GM03348 (cell line): ENCODE measurements at regions not wholly inside any gene's neighbourhood (a gene's known extent, or its start where the extent isn't known, plus 50 kb on each side); places are given as distances from the start of the nearest gene placed in this dataset.

Experiments used
- DNase-seq: peaks from one replicate; pipeline ENCODE4 v3.0.0; 2012; ENCODE audit warnings: low spot score

DNA sequence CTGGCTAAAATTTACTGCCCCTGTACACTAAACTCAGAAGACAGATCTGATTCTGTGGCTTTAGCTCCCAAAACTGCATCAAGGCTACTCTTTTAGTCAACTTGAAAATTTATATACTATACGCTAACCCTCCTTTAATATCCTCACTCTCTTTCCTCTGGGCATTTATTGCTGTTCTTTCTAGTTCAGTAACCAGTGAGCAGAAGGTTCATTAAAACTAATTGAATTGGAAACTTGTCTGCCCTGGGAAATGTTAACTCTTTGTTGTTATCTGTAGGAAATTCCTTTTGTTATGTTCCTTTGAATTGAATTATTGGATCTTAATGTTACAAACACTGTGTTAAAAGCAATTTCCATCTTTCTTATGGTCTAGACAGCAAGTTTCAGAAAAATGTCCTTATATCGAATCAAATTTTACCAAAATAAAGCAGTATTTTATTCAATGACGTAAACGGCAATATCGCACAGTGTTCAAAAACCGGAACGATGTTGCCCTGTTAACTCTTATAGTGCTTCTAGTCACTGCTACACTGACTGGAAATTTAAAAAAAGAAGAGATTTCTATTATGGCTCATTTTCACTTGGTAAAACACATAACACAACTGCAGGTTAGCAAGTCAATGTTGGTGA, 168.3 kb downstream of the NR4A2 start:
- DNase-seq: no peak

DNA sequence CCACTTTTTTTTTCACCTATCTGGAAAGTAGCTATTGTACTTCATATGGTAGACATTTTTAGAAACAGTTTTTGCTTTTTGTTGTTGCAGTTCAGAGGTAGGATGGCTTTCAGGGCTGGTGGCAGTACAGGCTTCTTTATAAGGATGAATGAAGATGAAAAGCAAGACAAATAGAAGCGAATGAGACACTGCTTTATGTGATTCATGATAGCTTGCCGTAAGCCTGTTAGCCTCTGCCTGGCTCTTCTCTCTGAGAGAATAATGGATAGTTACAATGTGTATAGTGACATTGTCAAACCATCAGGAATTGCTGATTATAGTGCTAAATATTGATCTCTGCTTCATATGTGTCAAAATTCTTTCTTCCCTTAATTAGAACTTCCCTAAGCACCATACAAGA, 173.7 kb downstream of the NR4A2 start:
- DNase-seq: no peak

- no peak for DNase-seq
Measured at GRCh38 chr2:156157670-156158069, 174.9 kb downstream of the NR4A2 start.

- DNase-seq: no peak
Measured at GRCh38 chr2:156156580-156156979, 175.9 kb downstream of the NR4A2 start.

DNA sequence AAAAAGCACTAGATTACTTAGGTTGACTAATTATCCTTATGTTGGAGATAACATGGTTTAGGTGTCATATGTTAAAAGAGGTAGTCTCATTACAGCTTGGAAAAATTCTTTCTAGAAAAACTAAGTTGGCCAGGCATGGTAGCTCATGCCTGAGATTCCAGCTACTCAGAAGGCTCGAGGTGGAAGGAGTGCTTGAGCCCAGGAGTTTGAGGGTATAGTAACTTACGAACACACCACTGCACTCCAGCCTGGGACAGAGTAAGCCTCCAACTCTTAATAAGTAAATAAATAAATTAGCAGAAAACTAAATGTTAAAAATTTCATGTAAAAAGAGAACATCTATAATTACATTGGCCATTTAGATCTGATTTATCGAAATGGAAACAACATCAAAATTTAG, 177.2 kb downstream of the NR4A2 start:
- no peak for DNase-seq

- no peak for DNase-seq
Measured at GRCh38 chr2:156151351-156151750, 181.2 kb downstream of the NR4A2 start.

DNA sequence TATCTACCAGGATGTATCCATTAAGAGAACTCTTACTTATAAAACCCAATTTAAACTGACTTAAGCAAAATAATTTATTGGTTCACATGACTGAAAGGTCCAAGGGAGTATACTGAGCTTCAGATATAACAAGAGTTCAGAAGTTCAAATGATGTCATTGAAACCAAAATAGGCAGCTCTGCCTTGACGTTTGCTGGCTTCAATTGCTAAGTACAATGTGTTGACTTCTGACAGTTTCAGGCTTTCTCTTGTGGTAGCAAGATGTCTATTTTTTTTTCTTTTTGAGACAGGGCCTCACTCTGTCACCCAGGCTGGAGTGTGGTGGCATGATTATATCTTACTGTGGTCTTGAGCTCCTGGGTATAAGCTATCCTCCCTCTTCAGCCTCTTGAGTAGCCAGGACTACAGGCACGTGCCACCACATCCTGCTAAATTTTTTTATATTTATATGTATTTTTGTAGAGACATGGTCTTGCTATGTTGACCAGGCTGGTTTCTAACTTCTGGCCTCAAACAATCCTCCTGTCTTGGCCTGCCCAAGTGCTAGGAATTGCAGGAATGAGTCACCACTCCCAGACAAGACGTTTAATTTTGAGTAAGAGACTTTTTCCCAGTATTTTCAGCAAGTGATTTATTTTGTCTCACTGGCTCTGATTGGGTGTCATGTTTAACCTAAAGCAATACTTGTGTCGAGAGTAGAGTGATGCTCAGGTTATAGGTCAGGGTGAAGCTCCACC, 184.8 kb downstream of the NR4A2 start:
- no peak for DNase-seq

GRCh38 chr2:156145976-156146375, 186.5 kb downstream of the NR4A2 start:
- no peak for DNase-seq

DNA sequence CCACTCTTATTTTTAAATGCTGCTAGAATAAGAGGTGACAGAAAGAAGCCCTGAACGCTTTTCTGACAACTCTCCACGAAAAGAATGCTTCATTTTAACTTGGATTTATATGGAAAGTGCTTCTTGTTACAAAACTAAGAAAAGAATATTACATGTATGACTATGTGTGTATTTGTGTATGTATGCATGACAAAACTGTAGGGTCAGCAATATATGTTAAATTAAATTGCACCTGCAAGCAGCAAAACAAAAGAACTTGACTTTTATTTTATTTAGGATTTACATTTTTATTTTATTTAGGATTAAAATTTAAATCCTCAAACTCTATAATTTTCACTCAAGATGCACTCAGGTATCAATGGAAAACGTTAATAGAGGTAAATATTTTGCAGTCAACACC, 187.1 kb downstream of the NR4A2 start:
- DNase-seq: no peak

DNA sequence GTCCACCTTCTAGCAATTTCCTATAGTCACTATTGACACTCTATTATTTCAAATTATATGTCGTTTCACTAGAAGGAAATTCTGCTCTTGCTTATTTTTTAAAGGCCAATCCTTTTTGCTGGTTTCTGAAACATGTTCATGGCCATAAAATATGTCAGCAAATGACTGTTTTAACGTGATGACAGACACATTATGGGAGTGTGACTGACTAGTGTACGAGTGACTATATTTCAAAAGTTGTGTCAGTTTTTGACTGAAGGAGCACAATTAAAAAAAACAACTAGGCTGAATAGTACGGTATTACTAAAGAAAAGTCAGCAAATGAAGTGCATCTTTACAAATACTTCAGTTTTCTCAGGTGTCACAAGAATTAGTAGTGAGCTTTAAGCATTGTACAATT, 196.0 kb downstream of the NR4A2 start:
- DNase-seq: no peak

DNA sequence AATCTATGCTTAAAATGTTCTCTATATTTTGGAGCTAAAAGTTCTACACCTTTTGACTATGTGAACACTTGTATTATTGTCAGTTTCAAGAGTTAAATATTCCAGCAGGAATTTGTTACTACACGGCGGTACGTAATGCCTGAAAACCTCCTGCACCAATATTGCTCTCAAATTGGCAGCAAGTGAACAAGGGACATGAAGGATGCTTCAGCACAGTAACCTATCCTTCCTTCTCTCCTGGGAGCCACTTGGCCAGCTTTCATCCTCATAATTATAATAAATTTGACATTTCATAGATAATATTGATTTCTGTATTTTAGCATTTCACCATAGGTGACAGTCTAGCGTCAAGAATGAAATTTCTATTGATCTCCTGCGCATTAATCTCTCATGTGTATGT, 197.6 kb downstream of the NR4A2 start:
- no peak for DNase-seq

- DNase-seq: no peak
Measured at GRCh38 chr2:156132941-156133340, 199.6 kb downstream of the NR4A2 start.

GRCh38 chr2:156132130-156132529, 200.4 kb downstream of the NR4A2 start:
- no peak for DNase-seq

GRCh38 chr2:156129227-156129626, 203.3 kb downstream of the NR4A2 start:
- DNase-seq: no peak

DNA sequence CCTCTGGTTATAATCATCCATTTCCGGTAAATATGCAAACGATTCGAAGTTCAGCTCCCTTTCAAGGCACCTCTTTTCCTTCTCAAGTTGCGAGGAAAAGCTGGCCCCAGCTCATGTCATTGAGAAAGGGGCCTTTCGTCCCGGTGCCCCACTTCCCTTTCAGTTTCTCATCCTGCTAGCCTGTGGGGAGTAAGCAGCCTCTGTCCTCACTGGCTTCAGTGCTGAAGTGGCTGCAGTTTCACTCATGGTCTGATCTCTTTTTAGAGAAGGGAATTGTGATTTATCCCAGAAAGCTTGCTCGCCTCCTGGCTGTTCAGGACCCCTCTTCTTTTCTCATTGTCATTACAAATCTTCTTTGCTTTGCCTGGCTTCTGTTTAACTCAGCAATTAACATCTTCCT, 207.5 kb downstream of the NR4A2 start:
- no peak for DNase-seq

GRCh38 chr2:156124458-156124857, 208.1 kb downstream of the NR4A2 start:
- no peak for DNase-seq

- no peak for DNase-seq
Measured at GRCh38 chr2:156118753-156119416, 213.6 kb downstream of the NR4A2 start.

DNA sequence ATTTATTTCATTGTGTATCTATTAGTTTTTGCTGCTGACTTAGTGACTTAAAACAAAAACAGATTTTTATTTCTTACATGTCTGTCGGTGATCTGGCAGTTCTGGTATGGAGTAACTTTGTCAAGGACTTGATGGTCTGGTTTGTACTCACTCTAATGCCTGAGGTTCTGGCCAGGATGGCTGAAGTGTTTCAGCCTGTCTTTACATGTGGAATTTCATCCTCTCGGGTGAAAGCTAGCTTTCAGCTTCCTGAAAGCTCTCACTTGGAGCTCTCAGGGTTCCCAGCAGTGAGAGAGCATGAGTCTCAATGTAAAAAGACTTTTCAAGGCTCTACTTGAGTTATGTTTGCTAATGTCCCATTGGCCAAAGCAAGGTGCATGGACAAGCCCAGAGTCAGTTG, 216.4 kb downstream of the NR4A2 start:
- DNase-seq: no peak

DNA sequence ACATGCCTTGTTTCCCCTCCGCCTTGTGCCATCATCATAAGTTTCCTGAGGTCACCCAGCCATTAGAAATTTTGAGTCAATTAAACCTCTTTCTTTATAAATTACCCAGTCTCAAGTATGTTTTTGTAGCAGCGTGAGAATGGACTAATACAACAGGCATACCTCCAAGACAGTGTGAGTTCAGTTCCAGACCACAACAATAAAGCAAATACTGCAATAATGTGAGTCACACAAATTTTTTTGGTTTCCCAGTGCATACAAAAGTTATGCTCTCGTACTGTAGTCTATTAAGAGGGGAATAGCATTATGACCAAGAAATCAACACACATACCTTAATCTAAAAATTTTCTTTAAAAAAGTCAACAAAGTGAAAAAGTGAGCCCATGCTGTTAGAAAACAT, 217.2 kb downstream of the NR4A2 start:
- DNase-seq: no peak

DNA sequence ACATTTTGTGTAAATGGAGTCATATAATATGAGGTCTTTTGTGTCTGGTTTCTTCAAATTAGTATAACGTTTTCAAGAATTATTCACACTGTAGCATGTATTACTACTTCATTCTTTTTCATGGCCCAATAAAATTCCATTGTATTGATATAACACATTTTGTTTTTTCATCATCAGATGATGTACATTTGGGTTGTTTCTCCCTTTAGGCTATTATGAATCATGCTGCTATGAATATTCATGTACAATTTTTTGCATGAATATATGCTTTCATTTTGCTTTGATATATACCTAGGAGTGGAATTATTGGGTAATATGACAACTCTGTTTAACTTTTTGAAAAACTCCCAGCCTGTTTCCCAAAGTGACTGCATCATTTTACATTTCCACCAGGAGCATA, 220.2 kb downstream of the NR4A2 start:
- no peak for DNase-seq

- DNase-seq: no peak
Measured at GRCh38 chr2:156110890-156111289, 221.6 kb downstream of the NR4A2 start.

DNA sequence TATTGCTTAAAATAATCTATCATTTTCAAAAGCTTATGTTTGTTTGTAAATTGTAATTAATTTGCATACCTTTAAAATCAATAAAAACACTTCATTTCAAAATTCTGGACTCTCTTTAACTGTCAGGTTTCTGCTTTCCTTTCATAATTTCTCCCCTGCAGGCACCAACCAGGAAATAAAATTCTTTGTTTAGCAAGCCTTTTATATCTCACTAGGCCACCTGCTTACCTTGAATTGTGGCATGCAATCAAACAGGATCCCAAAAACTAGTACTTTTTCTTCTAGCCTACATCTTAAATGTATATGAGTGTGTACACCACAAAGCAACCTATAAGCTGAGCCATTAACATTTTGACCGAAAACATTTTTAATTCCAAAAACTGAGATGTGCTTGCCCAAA, 233.1 kb downstream of the NR4A2 start:
- DNase-seq: no peak

- no peak for DNase-seq
Measured at GRCh38 chr2:156098506-156098905, 234.0 kb downstream of the NR4A2 start.

GRCh38 chr2:156088587-156088986, 243.9 kb downstream of the NR4A2 start:
- DNase-seq: no peak
